Stomach (tissue), 8 donors: ENCODE measurements at regions not wholly inside any gene's neighbourhood (a gene's known extent, or its start where the extent isn't known, plus 50 kb on each side); places are given as distances from the start of the nearest gene placed in this dataset.

ENCODE experiments used
- DNase-seq, 2 donors: peaks; one replicate each; pipeline versions ENCODE4 v3.0.0 to v3.0.0-alpha.2; 2013 to 2019
- H3K27ac ChIP-seq, 5 donors: fragments of 200-600 bp in 4 of 5; sonication (generic) in 4 of 5; one replicate each; pipeline ENCODE4 v1.5.1; 2013 to 2019; ENCODE audit warnings: mild to moderate bottlenecking in 1 of 5, moderate library complexity in 1 of 5
- H3K27me3 ChIP-seq, 3 donors: fragments of 200-600 bp; sonication (generic); one replicate each; pipeline ENCODE4 v1.5.1; 2017 to 2019; ENCODE audit warnings: mixed run types in 1 of 3
- H3K36me3 ChIP-seq, 4 donors: fragments of 200-600 bp; sonication (generic); 1 replicate in 3 of 4; 2 replicates in 1 of 4; pipeline ENCODE4 v1.5.1; 2016 to 2019
- H3K4me1 ChIP-seq, 4 donors: fragments of 200-600 bp; sonication (generic); one replicate each; pipeline ENCODE4 v1.5.1; 2016 to 2019
- H3K4me3 ChIP-seq, 4 donors: fragments of 200-600 bp; sonication (generic) in 3 of 4; one replicate each; pipeline ENCODE4 v1.5.1; 2016 to 2019; ENCODE audit warnings: mild to moderate bottlenecking in 1 of 4
- H3K9me3 ChIP-seq, 4 donors: fragments of 200-600 bp; sonication (generic); one replicate each; pipeline ENCODE4 v1.5.1; 2016 to 2019
- EP300 ChIP-seq: sonication (generic); formaldehyde crosslinking; IDR thresholded peaks from one replicate; pipeline ENCODE4 v1.6.1; 2017; ENCODE audit warnings: antibody characterized with exemption
- POLR2A ChIP-seq, 4 donors: fragments of 450-650 bp; IDR thresholded peaks; one replicate each; pipeline ENCODE4 v1.6.1; 2016; ENCODE audit warnings: antibody characterized with exemption in 4 of 4, control low read depth in 2 of 4, mild to moderate bottlenecking in 1 of 4, moderate library complexity in 1 of 4
- POLR2AphosphoS5 ChIP-seq, 3 donors: sonication (generic); formaldehyde crosslinking; IDR thresholded peaks; one replicate each; pipeline ENCODE4 v1.6.1; 2016; ENCODE audit warnings: antibody characterized with exemption in 3 of 3
- WGBS, 5 donors: extraction: QIAGEN DNeasy Blood & Tissue Kit in 3 of 5; methylation state at CpG; one replicate each; pipeline versions ENCODE4 v1.1.5 to v1.1.7; 2013 to 2018; 5-methylcytosine and 5-hydroxymethylcytosine counted together
- intact Hi-C: fragments of 100-400 bp; cut with DNase I; formaldehyde crosslinking; loops from one replicate; pipeline ENCODE4 v1.15.1; 2023; ENCODE audit warnings: low total_unique reads
- TF ChIP-seq, protein P1 (sequence below), 7 experiments: fragments of 450-650 bp in 4 of 7; fragments of 200-600 bp in 3 of 7; sonication (generic) in 3 of 7; IDR thresholded peaks; one replicate each; pipeline ENCODE4 v1.5.1; 2016 to 2019; ENCODE audit warnings: antibody characterized with exemption in 7 of 7, control low read depth in 2 of 7, mild to moderate bottlenecking in 1 of 7
- donor health status: healthy with polysubstance abuse.
- donor health status: Bipolar disorder and iron deficiency.
- donor health status: healthy.

DNA sequence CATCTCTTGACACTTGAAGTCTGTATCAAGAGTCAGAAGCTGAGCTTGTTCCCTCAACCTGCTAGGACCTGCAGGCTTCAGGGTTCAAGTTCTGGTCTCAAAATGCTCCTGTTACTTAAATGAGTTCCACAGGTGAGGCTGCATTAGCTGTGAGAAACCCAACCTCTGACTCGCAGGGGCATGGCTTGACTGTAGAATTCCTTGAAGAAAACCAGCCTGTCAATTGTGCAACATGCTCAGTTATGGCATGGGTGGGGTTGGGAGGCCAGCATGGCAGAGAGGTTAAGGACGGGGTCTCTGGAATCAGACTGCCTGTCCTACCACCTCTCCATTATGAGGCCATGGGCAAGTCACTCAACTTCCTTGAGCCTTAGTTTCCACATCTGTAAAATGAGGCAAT, 235.8 kb downstream of the EN1 start:
- H3K4me1 ChIP-seq = no peaks in the 10 kb centered on the region
- H3K27ac ChIP-seq = no peak overlapping the region
- no peak overlapping the region for H3K4me3 ChIP-seq
- no peaks in the 10 kb centered on the region for H3K9me3 ChIP-seq
- 63 to 91% (median 81%) methylated on average over 2 of the region's 2 CpGs for WGBS, 5 donors
- intact Hi-C loops = no loop called here
- H3K27me3 ChIP-seq = peaks cover 0 to 10% (median 0%) of the 10 kb centered on the region in 3 donors
- H3K36me3 ChIP-seq = no peaks in the 10 kb centered on the region
- no peak for TF ChIP-seq POLR2A (IDR thresholded peaks at IDR 0.05)
- TF ChIP-seq POLR2AphosphoS5 (IDR thresholded peaks at IDR 0.05) = no peak
- TF ChIP-seq, protein P1, sequence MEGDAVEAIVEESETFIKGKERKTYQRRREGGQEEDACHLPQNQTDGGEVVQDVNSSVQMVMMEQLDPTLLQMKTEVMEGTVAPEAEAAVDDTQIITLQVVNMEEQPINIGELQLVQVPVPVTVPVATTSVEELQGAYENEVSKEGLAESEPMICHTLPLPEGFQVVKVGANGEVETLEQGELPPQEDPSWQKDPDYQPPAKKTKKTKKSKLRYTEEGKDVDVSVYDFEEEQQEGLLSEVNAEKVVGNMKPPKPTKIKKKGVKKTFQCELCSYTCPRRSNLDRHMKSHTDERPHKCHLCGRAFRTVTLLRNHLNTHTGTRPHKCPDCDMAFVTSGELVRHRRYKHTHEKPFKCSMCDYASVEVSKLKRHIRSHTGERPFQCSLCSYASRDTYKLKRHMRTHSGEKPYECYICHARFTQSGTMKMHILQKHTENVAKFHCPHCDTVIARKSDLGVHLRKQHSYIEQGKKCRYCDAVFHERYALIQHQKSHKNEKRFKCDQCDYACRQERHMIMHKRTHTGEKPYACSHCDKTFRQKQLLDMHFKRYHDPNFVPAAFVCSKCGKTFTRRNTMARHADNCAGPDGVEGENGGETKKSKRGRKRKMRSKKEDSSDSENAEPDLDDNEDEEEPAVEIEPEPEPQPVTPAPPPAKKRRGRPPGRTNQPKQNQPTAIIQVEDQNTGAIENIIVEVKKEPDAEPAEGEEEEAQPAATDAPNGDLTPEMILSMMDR (IDR thresholded peaks at IDR 0.05) = no peak
- no peak for TF ChIP-seq EP300
- DNase-seq = no peak

DNA sequence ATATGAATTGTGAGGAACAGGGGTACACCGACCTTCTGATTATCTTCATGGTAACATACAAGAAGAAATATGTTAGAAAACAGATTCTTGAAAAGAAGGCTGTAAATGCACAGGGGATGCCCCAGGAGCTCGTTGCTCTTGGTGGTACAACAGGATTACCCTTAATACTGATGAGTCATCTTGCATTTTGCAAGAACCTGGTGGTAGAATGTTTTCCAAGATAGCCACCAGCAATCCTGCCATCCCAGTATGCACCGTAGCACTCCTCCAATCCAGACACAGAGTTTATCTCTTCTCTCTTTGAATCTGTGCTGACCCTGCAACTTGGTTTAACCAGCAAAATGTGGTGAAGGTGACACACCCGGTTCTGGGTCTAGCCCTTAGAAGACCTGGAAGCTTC, 238.3 kb downstream of the EN1 start:
- TF ChIP-seq POLR2A (IDR thresholded peaks at IDR 0.05) (no peak), EP300 (no peak), POLR2AphosphoS5 (IDR thresholded peaks at IDR 0.05) (no peak)
- TF ChIP-seq, protein P1 (IDR thresholded peaks at IDR 0.05) = no peak
- H3K27me3 ChIP-seq = peaks cover 0 to 10% (median 0%) of the 10 kb centered on the region in 3 donors
- no peaks in the 10 kb centered on the region for H3K4me1 ChIP-seq
- H3K36me3 ChIP-seq = no peaks in the 10 kb centered on the region
- no peak for DNase-seq
- H3K9me3 ChIP-seq = no peaks in the 10 kb centered on the region
- H3K4me3 ChIP-seq = no peak overlapping the region
- intact Hi-C loops = no loop called here
- no peak overlapping the region for H3K27ac ChIP-seq
- WGBS, 5 donors = 60 to 81% (median 72%) methylated on average over 4 of the region's 4 CpGs

GRCh38 chr2:118607641-118608040, 239.8 kb downstream of the EN1 start:
- H3K36me3 ChIP-seq = no peaks in the 10 kb centered on the region
- H3K27me3 ChIP-seq = peaks cover 0 to 10% (median 0%) of the 10 kb centered on the region in 3 donors
- H3K4me3 ChIP-seq = no peak overlapping the region
- WGBS, 5 donors = 68 to 86% (median 81%) methylated on average over 6 of the region's 6 CpGs
- no peak overlapping the region for H3K27ac ChIP-seq
- peak in 1 of 2 donors; percentile 46 for DNase-seq
- intact Hi-C loops = no loop called here
- H3K9me3 ChIP-seq = no peaks in the 10 kb centered on the region
- no peaks in the 10 kb centered on the region for H3K4me1 ChIP-seq
- no peak for TF ChIP-seq EP300
- no peak for TF ChIP-seq POLR2AphosphoS5 (IDR thresholded peaks at IDR 0.05)
- TF ChIP-seq POLR2A (IDR thresholded peaks at IDR 0.05) = no peak
- TF ChIP-seq, protein P1 (IDR thresholded peaks at IDR 0.05) = no peak

GRCh38 chr2:118604811-118605210, 242.6 kb downstream of the EN1 start:
- peaks cover 0 to 10% (median 0%) of the 10 kb centered on the region in 3 donors for H3K27me3 ChIP-seq
- H3K4me1 ChIP-seq = no peaks in the 10 kb centered on the region
- H3K4me3 ChIP-seq = no peak overlapping the region
- DNase-seq = peak in 1 of 2 donors; percentile 20
- WGBS, 5 donors = 12 to 33% (median 23%) methylated on average over 2 of the region's 2 CpGs
- H3K36me3 ChIP-seq = no peaks in the 10 kb centered on the region
- H3K9me3 ChIP-seq = peaks cover 0 to 3% (median 0%) of the 10 kb centered on the region in 4 donors
- TF ChIP-seq, protein P1 (IDR thresholded peaks at IDR 0.05) = no peak
- no peak overlapping the region for H3K27ac ChIP-seq
- intact Hi-C loops = no loop called here
